ENCODE measurements at regions not wholly inside any gene's neighbourhood (a gene's known extent, or its start where the extent isn't known, plus 50 kb on each side); places are given as distances from the start of the nearest gene placed in this dataset.
"Not testable (repeated sequence)": the region's sequence is repeated elsewhere in the genome, so short reads cannot be mapped to it uniquely, and the experiment has no call there.

- no peak for DNase-seq (ENCODE audit: extremely low read depth, insufficient read length)
- TF ChIP-seq CTCF (IDR thresholded peaks at IDR 0.05; ENCODE audit: insufficient read depth, low read length, poor library complexity, severe bottlenecking), result no peak
- no peaks in the 10 kb centered on the region for H3K27me3 ChIP-seq (replicated peaks; ENCODE audit: control insufficient read depth, insufficient read depth, low read length)
- H3K4me3 ChIP-seq (replicated peaks; ENCODE audit: low read depth, low read length), result no peak overlapping the region
- H3K36me3 ChIP-seq (ENCODE audit: control insufficient read depth, insufficient read depth, low read length), result no peaks in the 10 kb centered on the region
Observed at GRCh38 chr2:208791257-208791656, 384.7 kb downstream of the PTH2R start.

DNA sequence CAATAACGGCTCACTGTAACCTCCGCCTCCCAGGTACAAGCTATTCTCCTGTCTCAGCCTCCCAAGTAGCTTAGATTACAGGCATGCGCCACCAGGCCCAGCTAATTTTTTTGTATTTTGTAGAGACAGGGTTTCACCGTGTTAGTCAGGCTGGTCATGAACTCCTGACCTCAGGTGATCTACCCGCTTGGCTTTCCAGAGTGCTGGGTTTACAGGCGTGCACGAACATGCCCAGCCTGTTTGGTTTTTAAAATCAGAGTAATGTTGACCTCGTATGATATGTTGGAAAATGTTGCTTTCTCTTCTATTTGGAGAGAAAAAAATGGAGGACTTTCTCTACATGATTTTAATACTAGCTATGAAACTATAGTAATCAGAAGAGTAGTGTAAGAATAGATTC is 386.2 kb downstream of the PTH2R start:
- Histone ChIP-seq H3K27me3 (replicated peaks; ENCODE audit: control insufficient read depth, insufficient read depth, low read length) (no peaks in the 10 kb centered on the region), H3K4me3 (replicated peaks; ENCODE audit: low read depth, low read length) (no peak overlapping the region), H3K36me3 (ENCODE audit: control insufficient read depth, insufficient read depth, low read length) (no peaks in the 10 kb centered on the region)
- TF ChIP-seq CTCF (IDR thresholded peaks at IDR 0.05; ENCODE audit: insufficient read depth, low read length, poor library complexity, severe bottlenecking), result no peak
- no peak for DNase-seq (ENCODE audit: extremely low read depth, insufficient read length)

GRCh38 chr2:208793434-208793833 is 386.8 kb downstream of the PTH2R start:
- H3K36me3 ChIP-seq (ENCODE audit: control insufficient read depth, insufficient read depth, low read length), result no peaks in the 10 kb centered on the region
- H3K27me3 ChIP-seq (replicated peaks; ENCODE audit: control insufficient read depth, insufficient read depth, low read length), result no peaks in the 10 kb centered on the region
- no peak overlapping the region for H3K4me3 ChIP-seq (replicated peaks; ENCODE audit: low read depth, low read length)
- DNase-seq (ENCODE audit: extremely low read depth, insufficient read length), result no peak
- TF ChIP-seq CTCF (IDR thresholded peaks at IDR 0.05; ENCODE audit: insufficient read depth, low read length, poor library complexity, severe bottlenecking), result no peak

- no peak for TF ChIP-seq CTCF (IDR thresholded peaks at IDR 0.05; ENCODE audit: insufficient read depth, low read length, poor library complexity, severe bottlenecking)
- no peaks in the 10 kb centered on the region for H3K36me3 ChIP-seq (ENCODE audit: control insufficient read depth, insufficient read depth, low read length)
- H3K27me3 ChIP-seq (replicated peaks; ENCODE audit: control insufficient read depth, insufficient read depth, low read length), result no peaks in the 10 kb centered on the region
- no peak for DNase-seq (ENCODE audit: extremely low read depth, insufficient read length)
- H3K4me3 ChIP-seq (replicated peaks; ENCODE audit: low read depth, low read length), result no peak overlapping the region
Observed at GRCh38 chr2:208794288-208794975, 387.8 kb downstream of the PTH2R start.

GRCh38 chr2:208798698-208799097 is 392.1 kb downstream of the PTH2R start:
- no peak for DNase-seq (ENCODE audit: extremely low read depth, insufficient read length)
- no peak for TF ChIP-seq CTCF (IDR thresholded peaks at IDR 0.05; ENCODE audit: insufficient read depth, low read length, poor library complexity, severe bottlenecking)
- H3K36me3 ChIP-seq (ENCODE audit: control insufficient read depth, insufficient read depth, low read length), result no peaks in the 10 kb centered on the region
- H3K4me3 ChIP-seq (replicated peaks; ENCODE audit: low read depth, low read length), result no peak overlapping the region
- no peaks in the 10 kb centered on the region for H3K27me3 ChIP-seq (replicated peaks; ENCODE audit: control insufficient read depth, insufficient read depth, low read length)

DNA sequence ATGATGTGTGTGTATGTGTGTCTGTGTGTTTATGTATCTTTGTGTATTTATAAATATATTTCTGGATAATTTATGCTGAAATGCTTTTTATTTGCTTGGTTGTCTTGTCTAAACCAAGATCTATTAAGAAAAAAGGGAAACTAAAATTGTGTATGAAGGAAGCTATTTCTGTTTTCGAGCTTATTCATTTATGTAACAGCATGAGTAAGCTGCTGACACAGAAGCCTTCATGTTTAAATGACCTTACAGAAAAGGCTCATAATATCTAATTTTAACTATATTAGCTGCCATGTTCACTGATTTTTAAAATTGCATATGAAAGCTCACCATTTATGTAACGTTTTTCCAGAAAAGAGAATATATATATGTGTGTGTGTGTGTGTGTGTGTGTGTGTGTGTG is 392.8 kb downstream of the PTH2R start:
- no peak for TF ChIP-seq CTCF (IDR thresholded peaks at IDR 0.05; ENCODE audit: insufficient read depth, low read length, poor library complexity, severe bottlenecking)
- no peak for DNase-seq (ENCODE audit: extremely low read depth, insufficient read length)
- Histone ChIP-seq H3K36me3 (ENCODE audit: control insufficient read depth, insufficient read depth, low read length) (no peaks in the 10 kb centered on the region), H3K27me3 (replicated peaks; ENCODE audit: control insufficient read depth, insufficient read depth, low read length) (no peaks in the 10 kb centered on the region), H3K4me3 (replicated peaks; ENCODE audit: low read depth, low read length) (no peak overlapping the region)

GRCh38 chr2:208800887-208801286 is 394.3 kb downstream of the PTH2R start:
- H3K27me3 ChIP-seq (replicated peaks; ENCODE audit: control insufficient read depth, insufficient read depth, low read length); H3K36me3 ChIP-seq (ENCODE audit: control insufficient read depth, insufficient read depth, low read length): not testable (repeated sequence)

More at GRCh38 chr2:208800887-208801286, 394.3 kb downstream of the PTH2R start:
- DNase-seq (ENCODE audit: extremely low read depth, insufficient read length); H3K4me3 ChIP-seq (replicated peaks; ENCODE audit: low read depth, low read length): not testable (repeated sequence)
